ENCODE measurements at regions not wholly inside any gene's neighbourhood (a gene's known extent, or its start where the extent isn't known, plus 50 kb on each side); places are given as distances from the start of the nearest gene placed in this dataset.

GRCh38 chr19:30997222-30997621, 352.0 kb downstream of the TSHZ3 start:
- H2BK120ac ChIP-seq (ENCODE audit: low read depth, low read length, poor library complexity, severe bottlenecking) = no peak overlapping the region
- H3K18ac ChIP-seq (ENCODE audit: insufficient read length, low read depth, low read length) = no peak overlapping the region
- no peak for DNase-seq
- H2AFZ ChIP-seq (ENCODE audit: low read length) = no peak overlapping the region
- Mint-ChIP-seq H3K36me3 (ENCODE audit: insufficient read depth in 1 of 3, low read depth in 3 of 3) (no peaks in the 10 kb centered on the region), H3K4me3 (no peak overlapping the region), H3K27me3 (ENCODE audit: low read depth) (peaks cover 1% of the 10 kb centered on the region; the same call in 1 of the 2 replicates), H3K4me1 (peaks cover 0 to 7% of the 10 kb centered on the region in 2 experiments; a peak in 1 of 4 replicates), H3K9me3 (no peaks in the 10 kb centered on the region; a peak in 1 of 5 replicates), H3K27ac (no peak overlapping the region)
- no peak overlapping the region for H2BK15ac ChIP-seq (ENCODE audit: low read depth, low read length)
- no peaks in the 10 kb centered on the region for H3K79me2 ChIP-seq (ENCODE audit: insufficient read depth, low read length)
- H3K27ac ChIP-seq (ENCODE audit: insufficient read length, low read depth, low read length) = no peak overlapping the region
- H2AK5ac ChIP-seq (ENCODE audit: insufficient read length, low read length) = no peak overlapping the region
- H3K23ac ChIP-seq (ENCODE audit: insufficient read length, low read depth, low read length) = no peak overlapping the region
- no peaks in the 10 kb centered on the region for H4K20me1 ChIP-seq (ENCODE audit: control insufficient read depth, insufficient read depth, insufficient read length)
- no peaks in the 10 kb centered on the region for H3K23me2 ChIP-seq (ENCODE audit: insufficient read length, low read depth, low read length, poor library complexity, severe bottlenecking)
- H2BK12ac ChIP-seq (ENCODE audit: insufficient read length, low read depth, low read length) = no peak overlapping the region
- WGBS (ENCODE audit: extremely low coverage, insufficient read length, low lambda C conversion rate) = no CpG with 5 or more reads among the region's 4 CpGs
- no peak overlapping the region for H4K5ac ChIP-seq (ENCODE audit: insufficient read length, low read depth, low read length)
- H3K4me1 ChIP-seq (ENCODE audit: insufficient read depth, low read length) = no peaks in the 10 kb centered on the region
- H2BK5ac ChIP-seq (ENCODE audit: insufficient read length, low read length) = no peak overlapping the region
- H3K9me3 ChIP-seq (ENCODE audit: control insufficient read depth, low read depth, low read length) = no peaks in the 10 kb centered on the region
- no peak overlapping the region for H3K9ac ChIP-seq (ENCODE audit: extremely low read depth, insufficient read length, low read length)
- no peak overlapping the region for H2BK20ac ChIP-seq (ENCODE audit: low read depth, low read length, poor library complexity, severe bottlenecking)
- no peak for TF ChIP-seq CTCF (conservative IDR thresholded peaks at IDR 0.05)
- no peaks in the 10 kb centered on the region for H3K79me1 ChIP-seq (ENCODE audit: insufficient read depth, low read depth, low read length, poor library complexity, severe bottlenecking)
- H4K8ac ChIP-seq (replicated peaks; ENCODE audit: insufficient read length, low read depth, low read length) = no peak overlapping the region
- no peak overlapping the region for H3K4ac ChIP-seq (ENCODE audit: low read depth, low read length)
- no peak overlapping the region for H3T11ph ChIP-seq (ENCODE audit: low read length)
- H3K14ac ChIP-seq (ENCODE audit: insufficient read depth, low read length) = no peak overlapping the region
- no peaks in the 10 kb centered on the region for H3K27me3 ChIP-seq (ENCODE audit: insufficient read depth, low read length)
- H3K56ac ChIP-seq (ENCODE audit: insufficient read length, low read depth, low read length) = no peak overlapping the region
- no peak overlapping the region for H4K91ac ChIP-seq (ENCODE audit: insufficient read length, low read depth, low read length)
- no peak overlapping the region for H3K4me2 ChIP-seq (ENCODE audit: insufficient read depth, insufficient read length, low read length)

Data from H9 (cell line).